ENCODE measurements at regions not wholly inside any gene's neighbourhood (a gene's known extent, or its start where the extent isn't known, plus 50 kb on each side); places are given as distances from the start of the nearest gene placed in this dataset.

GRCh38 chr17:69949973-69950695 lies 124.9 kb upstream of the KCNJ16 start:
- no peaks in the 10 kb centered on the region for H3K9me3 Mint-ChIP-seq
- H3K4me1 Mint-ChIP-seq = peaks cover 8% of the 10 kb centered on the region
- H3K27ac Mint-ChIP-seq (ENCODE audit: unreplicated experiment) = no peak overlapping the region
- no peaks in the 10 kb centered on the region for H3K36me3 Mint-ChIP-seq (ENCODE audit: low read depth)
- DNase-seq (ENCODE audit: low read depth, low spot score) = no peak
- no peaks in the 10 kb centered on the region for H3K27me3 Mint-ChIP-seq (ENCODE audit: low read depth)
- no peak overlapping the region for H3K4me3 Mint-ChIP-seq
- TF ChIP-seq, protein P1, sequence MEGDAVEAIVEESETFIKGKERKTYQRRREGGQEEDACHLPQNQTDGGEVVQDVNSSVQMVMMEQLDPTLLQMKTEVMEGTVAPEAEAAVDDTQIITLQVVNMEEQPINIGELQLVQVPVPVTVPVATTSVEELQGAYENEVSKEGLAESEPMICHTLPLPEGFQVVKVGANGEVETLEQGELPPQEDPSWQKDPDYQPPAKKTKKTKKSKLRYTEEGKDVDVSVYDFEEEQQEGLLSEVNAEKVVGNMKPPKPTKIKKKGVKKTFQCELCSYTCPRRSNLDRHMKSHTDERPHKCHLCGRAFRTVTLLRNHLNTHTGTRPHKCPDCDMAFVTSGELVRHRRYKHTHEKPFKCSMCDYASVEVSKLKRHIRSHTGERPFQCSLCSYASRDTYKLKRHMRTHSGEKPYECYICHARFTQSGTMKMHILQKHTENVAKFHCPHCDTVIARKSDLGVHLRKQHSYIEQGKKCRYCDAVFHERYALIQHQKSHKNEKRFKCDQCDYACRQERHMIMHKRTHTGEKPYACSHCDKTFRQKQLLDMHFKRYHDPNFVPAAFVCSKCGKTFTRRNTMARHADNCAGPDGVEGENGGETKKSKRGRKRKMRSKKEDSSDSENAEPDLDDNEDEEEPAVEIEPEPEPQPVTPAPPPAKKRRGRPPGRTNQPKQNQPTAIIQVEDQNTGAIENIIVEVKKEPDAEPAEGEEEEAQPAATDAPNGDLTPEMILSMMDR (conservative IDR thresholded peaks at IDR 0.05) = no peak

DNA sequence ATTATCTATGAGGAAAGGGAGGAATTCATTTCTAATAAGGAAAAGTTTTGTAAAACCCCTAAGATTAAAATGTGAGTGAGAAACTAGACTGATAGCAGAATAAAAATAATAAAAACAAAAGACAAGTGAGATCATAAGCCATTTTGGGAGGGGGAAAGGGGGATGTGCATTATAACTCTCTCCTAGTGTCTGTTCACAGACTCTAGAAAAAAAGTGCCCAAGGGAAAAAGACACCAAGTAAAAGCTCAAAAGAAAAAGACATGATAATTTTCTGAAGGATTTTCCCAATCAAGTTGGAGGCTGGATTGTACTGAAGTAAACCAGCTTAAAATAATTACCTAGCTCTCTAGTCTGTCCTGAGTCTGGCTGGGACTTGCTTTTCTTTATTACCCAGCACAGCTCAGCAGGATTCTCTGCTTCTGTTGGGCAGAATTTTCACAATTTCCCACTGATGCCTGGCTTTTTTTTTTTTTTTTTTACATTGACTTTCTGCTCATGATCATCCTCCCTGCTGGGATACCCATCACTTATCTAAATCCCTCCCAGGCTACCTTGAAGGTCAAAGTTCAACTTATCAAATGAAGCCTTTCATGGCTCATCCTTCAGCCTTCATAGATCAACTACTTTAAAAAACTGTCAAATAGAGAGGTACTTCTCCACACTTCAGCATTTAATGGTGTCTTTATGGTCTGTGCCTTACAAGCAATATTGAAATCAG lies 124.2 kb upstream of the KCNJ16 start:
- TF ChIP-seq, protein P1 (conservative IDR thresholded peaks at IDR 0.05) = no peak
- no peak overlapping the region for H3K27ac Mint-ChIP-seq (ENCODE audit: unreplicated experiment)

DNA sequence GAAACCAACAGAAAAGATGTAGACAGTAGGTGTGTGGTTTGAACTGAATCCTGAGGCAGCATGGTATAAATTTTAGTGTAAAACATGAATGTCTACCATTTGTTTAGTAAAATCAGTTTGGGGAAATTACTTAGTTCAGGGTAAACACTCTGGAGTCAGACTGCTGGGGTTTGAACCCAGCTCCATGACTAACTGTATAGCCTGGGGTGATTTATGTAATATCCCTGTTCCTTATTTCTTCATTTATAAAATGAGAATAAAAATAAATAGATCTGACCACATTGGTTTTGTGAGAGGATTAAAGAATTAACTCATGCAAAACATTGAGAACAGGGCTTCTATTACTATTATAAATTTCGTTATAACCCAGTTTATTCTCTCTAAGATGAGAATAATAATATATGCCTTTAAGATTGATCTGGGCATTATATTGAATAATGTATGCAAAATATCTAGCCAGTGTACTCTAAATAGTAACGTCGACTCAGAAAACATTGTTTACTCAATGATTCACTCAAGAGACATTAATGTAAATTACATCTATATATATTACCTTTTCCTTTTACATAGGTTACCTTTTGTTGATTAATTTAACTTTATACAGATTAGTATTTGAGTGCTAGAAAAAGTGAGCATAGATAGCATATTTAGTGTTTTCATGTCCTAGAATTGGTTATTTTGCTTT lies 120.6 kb upstream of the KCNJ16 start:
- TF ChIP-seq, protein P1 (conservative IDR thresholded peaks at IDR 0.05) = no peak
- DNase-seq (ENCODE audit: low read depth, low spot score) = no peak
- Mint-ChIP-seq H3K27ac (ENCODE audit: unreplicated experiment) (no peak overlapping the region), H3K4me3 (no peak overlapping the region), H3K9me3 (no peaks in the 10 kb centered on the region), H3K27me3 (ENCODE audit: low read depth) (no peaks in the 10 kb centered on the region), H3K36me3 (ENCODE audit: low read depth) (no peaks in the 10 kb centered on the region), H3K4me1 (peaks cover 8% of the 10 kb centered on the region)

More for the DNA sequence above, 124.2 kb upstream of the KCNJ16 start:
- H3K36me3 Mint-ChIP-seq (ENCODE audit: low read depth) = no peaks in the 10 kb centered on the region
- H3K4me1 Mint-ChIP-seq = peaks cover 8% of the 10 kb centered on the region
- no peak for DNase-seq (ENCODE audit: low read depth, low spot score)
- H3K9me3 Mint-ChIP-seq = no peaks in the 10 kb centered on the region
- H3K4me3 Mint-ChIP-seq = no peak overlapping the region
- no peaks in the 10 kb centered on the region for H3K27me3 Mint-ChIP-seq (ENCODE audit: low read depth)

GRCh38 chr17:69958063-69958462 lies 117.0 kb upstream of the KCNJ16 start:
- no peaks in the 10 kb centered on the region for H3K9me3 Mint-ChIP-seq
- no peaks in the 10 kb centered on the region for H3K36me3 Mint-ChIP-seq (ENCODE audit: low read depth)
- no peak for DNase-seq (ENCODE audit: low read depth, low spot score)
- no peak overlapping the region for H3K4me3 Mint-ChIP-seq
- TF ChIP-seq, protein P1 (conservative IDR thresholded peaks at IDR 0.05) = no peak
- no peak overlapping the region for H3K27ac Mint-ChIP-seq (ENCODE audit: unreplicated experiment)
- H3K27me3 Mint-ChIP-seq (ENCODE audit: low read depth) = peaks cover 2% of the 10 kb centered on the region
- peaks cover 13% of the 10 kb centered on the region for H3K4me1 Mint-ChIP-seq

GRCh38 chr17:69959283-69959682 lies 115.7 kb upstream of the KCNJ16 start:
- no peak for DNase-seq (ENCODE audit: low read depth, low spot score)
- TF ChIP-seq, protein P1 (conservative IDR thresholded peaks at IDR 0.05) = no peak
- Mint-ChIP-seq H3K4me1 (peaks cover 13% of the 10 kb centered on the region), H3K27me3 (ENCODE audit: low read depth) (peaks cover 2% of the 10 kb centered on the region), H3K27ac (ENCODE audit: unreplicated experiment) (no peak overlapping the region), H3K9me3 (no peaks in the 10 kb centered on the region), H3K36me3 (ENCODE audit: low read depth) (no peaks in the 10 kb centered on the region), H3K4me3 (no peak overlapping the region)
